Islet of Langerhans (tissue), 1 donor: ENCODE measurements at regions not wholly inside any gene's neighbourhood (a gene's known extent, or its start where the extent isn't known, plus 50 kb on each side); places are given as distances from the start of the nearest gene placed in this dataset.
A peak's percentile ranks its signal among the peaks of the same experiment; 100 is the strongest.
"Not testable (repeated sequence)": the region's sequence is repeated elsewhere in the genome, so short reads cannot be mapped to it uniquely, and the experiment has no call there.

Experiments
- FAIRE-seq: peaks from one replicate; lab custom pipeline; 2011; peaks lifted over from hg19 to GRCh38; lab: Jason Lieb, UNC

- FAIRE-seq, result no peak
Measured at GRCh38 chr5:25006237-25006636, 361.5 kb upstream of the CDH10 start.

GRCh38 chr5:25005431-25005830 is 360.7 kb upstream of the CDH10 start:
- FAIRE-seq, result no peak

- FAIRE-seq, result no peak
Measured at GRCh38 chr5:25002371-25002770, 357.6 kb upstream of the CDH10 start.

- no peak for FAIRE-seq
Measured at GRCh38 chr5:24999732-25000131, 355.0 kb upstream of the CDH10 start.

GRCh38 chr5:24998641-24999040 is 353.9 kb upstream of the CDH10 start:
- peak; percentile 84 for FAIRE-seq

GRCh38 chr5:24986326-24986725 is 341.5 kb upstream of the CDH10 start:
- FAIRE-seq, result no peak

- FAIRE-seq, result not testable (repeated sequence)
Measured at GRCh38 chr5:24978552-24978951, 333.8 kb upstream of the CDH10 start.

GRCh38 chr5:24963611-24964010 is 318.8 kb upstream of the CDH10 start:
- no peak for FAIRE-seq

GRCh38 chr5:24923400-24923799 is 278.6 kb upstream of the CDH10 start:
- no peak for FAIRE-seq

- no peak for FAIRE-seq
Measured at GRCh38 chr5:24918676-24919075, 273.9 kb upstream of the CDH10 start.

GRCh38 chr5:24916863-24917262 is 272.1 kb upstream of the CDH10 start:
- FAIRE-seq, result no peak

- FAIRE-seq, result no peak
Measured at GRCh38 chr5:24909210-24909609, 264.4 kb upstream of the CDH10 start.

- FAIRE-seq, result no peak
Measured at GRCh38 chr5:24906689-24907088, 261.9 kb upstream of the CDH10 start.

GRCh38 chr5:24904981-24905517 is 260.3 kb upstream of the CDH10 start:
- FAIRE-seq, result no peak

- FAIRE-seq, result no peak
Measured at GRCh38 chr5:24899180-24899579, 254.4 kb upstream of the CDH10 start.

GRCh38 chr5:24864244-24864643 is 219.5 kb upstream of the CDH10 start:
- no peak for FAIRE-seq

- no peak for FAIRE-seq
Measured at GRCh38 chr5:24862117-24862516, 217.3 kb upstream of the CDH10 start.

GRCh38 chr5:24855485-24855884 is 210.7 kb upstream of the CDH10 start:
- no peak for FAIRE-seq

- no peak for FAIRE-seq
Measured at GRCh38 chr5:24854850-24855249, 210.1 kb upstream of the CDH10 start.

GRCh38 chr5:24854350-24854749 is 209.6 kb upstream of the CDH10 start:
- no peak for FAIRE-seq

- FAIRE-seq, result no peak
Measured at GRCh38 chr5:24850926-24851486, 206.2 kb upstream of the CDH10 start.

GRCh38 chr5:24849210-24849609 is 204.4 kb upstream of the CDH10 start:
- no peak for FAIRE-seq

- no peak for FAIRE-seq
Measured at GRCh38 chr5:24831989-24832388, 187.2 kb upstream of the CDH10 start.

GRCh38 chr5:24823625-24824024 is 178.8 kb upstream of the CDH10 start:
- no peak for FAIRE-seq

- FAIRE-seq, result no peak
Measured at GRCh38 chr5:24819841-24820240, 175.1 kb upstream of the CDH10 start.
